EH (cell line): ENCODE measurements at regions not wholly inside any gene's neighbourhood (a gene's known extent, or its start where the extent isn't known, plus 50 kb on each side); places are given as distances from the start of the nearest gene placed in this dataset.
A peak's percentile ranks its signal among the peaks of the same experiment; 100 is the strongest.
"Not testable (repeated sequence)": the region's sequence is repeated elsewhere in the genome, so short reads cannot be mapped to it uniquely, and the experiment has no call there.

Source experiments
- DNase-seq: peaks from one replicate; pipeline ENCODE4 v3.0.0-alpha.2; 2015; ENCODE audit warnings: low read depth

DNA sequence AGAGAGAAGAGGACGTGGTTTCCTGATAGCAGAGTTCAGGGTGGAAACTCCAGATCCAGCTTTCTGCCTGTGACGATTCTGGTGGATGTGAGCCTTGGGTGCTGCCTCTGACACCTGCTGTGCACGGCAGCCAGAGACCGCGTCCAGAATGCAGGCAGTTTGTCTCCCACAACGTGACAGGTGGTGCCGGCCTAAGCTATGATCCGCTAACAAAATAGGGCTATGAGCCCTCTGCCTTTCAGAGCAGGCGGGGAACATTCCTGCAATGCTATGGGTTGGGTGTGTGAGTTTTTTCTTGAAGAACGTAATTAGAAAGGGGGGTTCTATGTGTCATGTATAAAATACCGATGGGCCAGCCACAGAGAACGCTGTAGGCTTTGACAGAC is 297.3 kb upstream of the PRKCQ start:
- no peak for DNase-seq

DNA sequence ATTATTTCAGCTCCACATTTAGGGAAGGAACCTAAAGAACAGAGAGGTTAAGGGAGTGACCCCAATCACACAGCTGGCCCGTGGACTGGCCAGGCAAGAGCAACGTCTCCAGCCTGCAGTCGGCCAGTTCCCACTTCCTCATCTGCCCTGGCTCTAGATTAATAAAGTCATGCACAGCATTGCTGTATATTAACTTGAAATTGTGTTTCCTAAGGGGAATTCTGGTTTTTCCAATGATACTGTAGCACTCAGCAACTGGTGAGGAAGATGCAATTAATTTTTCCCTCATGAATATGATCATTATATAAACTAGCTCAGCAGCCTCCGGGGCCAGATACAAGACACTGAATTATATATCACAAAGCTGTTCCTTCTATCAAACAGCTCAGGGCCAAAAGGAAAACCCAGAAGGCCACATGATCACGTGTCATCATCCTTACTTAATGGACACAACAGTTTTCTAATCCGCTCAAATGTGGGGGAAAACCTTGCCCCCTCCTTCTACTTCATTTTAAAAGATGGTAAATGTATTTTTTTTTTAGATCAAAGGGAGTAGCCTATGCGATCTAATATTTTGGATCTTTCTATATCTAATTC is 295.3 kb upstream of the PRKCQ start:
- no peak for DNase-seq

- DNase-seq, result no peak
Measured at GRCh38 chr10:6871128-6871527, 291.1 kb upstream of the PRKCQ start.

GRCh38 chr10:6868036-6868725 is 288.1 kb upstream of the PRKCQ start:
- no peak for DNase-seq

DNA sequence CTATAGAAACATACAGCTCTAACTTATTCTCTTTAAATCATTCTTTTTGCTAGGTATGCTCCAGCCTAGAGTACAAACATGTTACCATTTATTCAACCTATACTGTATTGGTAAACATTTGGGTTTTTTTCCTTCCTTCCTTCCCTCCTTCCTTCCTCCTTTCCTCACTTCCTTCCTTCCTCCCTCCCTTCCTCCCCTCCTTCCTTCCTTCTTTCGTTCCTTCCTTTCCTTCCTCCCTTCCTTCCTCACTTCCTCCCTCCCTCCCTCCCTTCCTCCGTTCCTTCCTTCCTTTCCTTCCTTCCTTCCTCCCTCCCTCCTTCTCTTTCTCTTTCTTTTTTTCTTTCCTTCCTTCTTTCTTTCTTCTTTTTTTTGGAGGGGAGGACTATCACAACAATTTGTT is 286.7 kb upstream of the PRKCQ start:
- DNase-seq, result no peak

DNA sequence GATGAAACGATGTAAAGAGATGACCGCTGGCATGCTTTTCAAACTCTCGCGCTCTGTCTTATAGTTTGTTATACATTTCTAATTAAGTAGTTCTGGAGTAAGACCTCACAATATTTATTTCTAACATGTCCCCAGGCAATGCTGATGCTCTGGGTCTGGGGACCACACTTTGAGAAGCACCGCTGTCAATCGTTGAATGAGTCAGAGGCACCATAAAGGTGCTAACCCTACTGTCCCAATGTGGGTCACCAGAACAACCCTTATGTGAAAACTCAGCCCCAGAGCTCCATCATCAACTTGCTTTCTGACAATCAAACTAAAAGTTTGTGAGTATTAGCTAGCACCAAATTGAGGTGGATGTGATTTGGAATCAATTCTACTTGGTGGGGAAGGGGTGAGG is 284.1 kb upstream of the PRKCQ start:
- DNase-seq, result no peak

DNA sequence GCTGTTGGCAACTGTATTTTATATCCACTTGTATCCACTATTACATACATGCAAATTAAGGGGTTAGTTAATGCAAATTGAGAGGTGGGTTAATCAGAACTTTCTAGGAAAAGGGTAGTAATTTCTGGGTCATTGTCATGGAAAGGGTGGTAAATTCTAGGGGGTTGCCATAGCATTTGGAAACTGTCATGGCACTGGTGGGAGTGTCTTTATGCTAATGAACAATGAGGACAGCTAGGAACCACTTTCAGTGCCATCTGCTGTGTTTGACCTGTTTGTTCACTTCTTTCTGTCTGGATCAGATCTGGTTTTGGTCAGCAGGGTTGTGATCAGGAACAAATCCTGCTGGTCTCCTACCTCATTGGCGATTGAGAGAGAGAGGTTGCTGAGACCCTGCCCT is 283.3 kb upstream of the PRKCQ start:
- DNase-seq, result no peak

DNA sequence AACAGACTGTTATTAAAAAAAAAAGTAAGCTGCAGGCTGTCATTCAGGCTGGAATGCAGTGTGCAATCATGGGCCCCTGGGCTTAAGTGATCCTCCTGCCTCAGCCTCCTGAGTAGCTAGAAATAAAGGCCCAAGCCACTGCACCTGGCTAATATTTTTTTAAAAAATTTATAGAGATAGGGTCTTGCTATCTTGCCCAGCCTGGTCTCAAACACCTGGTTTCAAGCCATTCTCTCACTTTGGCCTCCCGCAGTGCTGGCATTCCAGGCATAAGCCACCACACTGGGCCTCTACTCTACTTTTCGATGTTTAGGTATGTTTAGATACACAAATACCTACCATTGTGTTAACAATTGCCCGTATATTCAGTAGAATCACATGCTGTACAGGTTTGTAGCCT is 270.4 kb upstream of the PRKCQ start:
- DNase-seq, result no peak

GRCh38 chr10:6847561-6847960 is 267.5 kb upstream of the PRKCQ start:
- no peak for DNase-seq

- no peak for DNase-seq
Measured at GRCh38 chr10:6843894-6844650, 264.0 kb upstream of the PRKCQ start.

DNA sequence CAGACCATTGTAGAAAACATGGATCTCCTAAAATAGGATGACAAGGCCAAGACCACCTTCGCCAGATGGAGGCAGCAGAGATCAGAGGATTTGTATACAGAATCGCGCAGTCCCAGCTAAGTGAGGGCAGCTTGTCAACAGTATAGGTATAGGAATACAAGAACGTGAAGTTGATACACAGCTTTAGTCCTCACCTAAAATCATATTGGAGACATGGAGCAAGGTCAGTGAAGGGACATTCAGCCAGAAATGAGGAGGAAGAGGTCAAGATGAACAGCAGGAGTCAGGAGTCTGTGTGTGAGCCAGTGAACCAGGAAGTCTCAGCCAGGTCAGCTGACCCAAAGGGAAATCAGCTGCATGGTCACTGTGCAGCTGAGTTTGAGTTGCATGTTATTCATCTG is 263.4 kb upstream of the PRKCQ start:
- DNase-seq, result no peak

DNA sequence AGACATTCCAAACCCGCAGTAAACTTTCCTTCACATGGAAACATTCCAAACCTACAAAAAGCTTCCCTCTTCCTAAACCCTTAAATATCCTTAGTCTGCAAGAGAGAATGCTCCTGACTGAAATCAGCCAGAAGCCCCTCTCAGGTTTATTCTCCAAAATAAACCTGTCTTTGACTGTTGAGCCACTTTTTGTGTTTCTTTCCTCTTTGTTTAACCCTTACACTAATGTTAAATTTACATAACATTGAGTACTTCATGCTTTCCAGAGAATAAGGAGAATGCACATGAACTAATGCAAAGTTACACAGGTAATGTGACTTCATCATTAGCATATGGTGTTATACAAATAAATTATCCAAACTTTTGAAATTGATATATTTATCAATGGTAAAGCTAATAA is 262.6 kb upstream of the PRKCQ start:
- DNase-seq, result no peak

- DNase-seq, result no peak
Measured at GRCh38 chr10:6841761-6842160, 261.7 kb upstream of the PRKCQ start.

- peak; percentile 32 for DNase-seq
Measured at GRCh38 chr10:6840766-6841165, 260.7 kb upstream of the PRKCQ start.

- DNase-seq, result no peak
Measured at GRCh38 chr10:6840201-6840691, 260.2 kb upstream of the PRKCQ start.

- DNase-seq, result no peak
Measured at GRCh38 chr10:6838118-6838517, 258.0 kb upstream of the PRKCQ start.

DNA sequence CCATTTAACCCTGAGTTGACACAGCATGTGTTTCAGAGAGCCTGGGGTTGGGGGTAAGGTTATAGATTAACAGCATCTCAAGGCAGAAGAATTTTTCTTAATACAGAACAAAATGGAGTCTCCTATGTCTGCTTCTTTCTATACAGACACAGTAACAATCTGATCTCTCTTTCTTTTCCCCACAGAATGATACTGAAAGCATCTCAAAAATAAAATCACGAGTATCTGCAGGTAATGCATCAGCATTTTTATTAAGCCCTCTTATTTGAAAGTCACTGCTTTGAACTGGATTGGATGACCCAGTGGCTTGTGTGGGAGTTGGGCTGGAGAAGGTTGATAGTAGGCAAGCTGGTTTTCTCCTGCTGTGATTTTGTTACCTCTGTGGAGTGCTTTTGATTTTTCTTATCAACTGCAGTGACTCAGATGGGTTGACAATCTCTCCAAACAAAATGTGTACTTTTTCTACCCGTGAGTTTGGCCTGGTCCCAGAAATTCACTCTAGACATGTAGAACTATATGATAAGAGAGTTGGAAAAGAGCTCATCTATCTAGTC is 253.5 kb upstream of the PRKCQ start:
- DNase-seq, result no peak

GRCh38 chr10:6830981-6831380 is 250.9 kb upstream of the PRKCQ start:
- DNase-seq, result not testable (repeated sequence)

DNA sequence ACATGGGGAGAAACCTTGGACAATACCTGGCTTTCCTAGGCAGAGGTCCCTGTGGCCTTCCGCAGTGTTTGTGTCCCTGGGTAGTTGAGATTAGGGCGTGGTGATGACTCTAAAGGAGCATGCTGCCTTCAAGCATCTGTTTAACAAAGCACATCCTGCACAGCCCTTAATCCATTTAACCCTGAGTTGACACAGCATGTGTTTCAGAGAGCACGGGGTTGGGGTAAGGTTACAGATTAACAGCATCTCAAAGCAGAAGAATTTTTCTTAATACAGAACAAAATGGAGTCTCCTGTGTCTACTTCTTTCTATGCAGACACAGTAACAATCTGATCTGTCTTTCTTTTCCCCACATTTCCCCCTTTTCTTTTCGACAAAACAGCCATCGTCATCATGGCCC is 244.7 kb upstream of the PRKCQ start:
- DNase-seq, result not testable (repeated sequence)

GRCh38 chr10:6823770-6824169 is 243.7 kb upstream of the PRKCQ start:
- no peak for DNase-seq

GRCh38 chr10:6819301-6819700 is 239.2 kb upstream of the PRKCQ start:
- no peak for DNase-seq

- DNase-seq, result no peak
Measured at GRCh38 chr10:6817770-6818169, 237.7 kb upstream of the PRKCQ start.

- DNase-seq, result no peak
Measured at GRCh38 chr10:6815346-6815745, 235.3 kb upstream of the PRKCQ start.
